SU-DHL-6 (cell line): ENCODE measurements at regions not wholly inside any gene's neighbourhood (a gene's known extent, or its start where the extent isn't known, plus 50 kb on each side); places are given as distances from the start of the nearest gene placed in this dataset.
"Not testable (repeated sequence)": the region's sequence is repeated elsewhere in the genome, so short reads cannot be mapped to it uniquely, and the experiment has no call there.

Source experiments
- H2AFZ ChIP-seq: fragments of 200-600 bp; sonication (generic); 2 replicates; pipeline ENCODE4 v1.6.1; 2014; ENCODE audit warnings: low read depth, mild to moderate bottlenecking, moderate library complexity, mixed read lengths, antibody characterized with exemption, low read length; ENCODE audit not compliant: severe bottlenecking
- H3F3A ChIP-seq: fragments of 200-600 bp; shearing (Covaris generic); 2 replicates; pipeline ENCODE4 v1.6.0; 2016; ENCODE audit warnings: antibody characterized with exemption, mild to moderate bottlenecking; ENCODE audit not compliant: insufficient read depth
- H3K27ac ChIP-seq: fragments of 200-600 bp; sonication (generic); 2 replicates; pipeline ENCODE4 v1.5.1; 2016; ENCODE audit warnings: low read depth, mild to moderate bottlenecking, low read length, moderate library complexity, mixed read lengths
- H3K27me3 ChIP-seq: fragments of 200-600 bp; sonication (generic), shearing (Covaris generic); 2 replicates; pipeline ENCODE4 v1.6.0; 2014; ENCODE audit warnings: mild to moderate bottlenecking, low read length
- H3K36me3 ChIP-seq: fragments of 200-600 bp; sonication (generic); 2 replicates; pipeline ENCODE4 v1.6.1; 2014; ENCODE audit warnings: mild to moderate bottlenecking, low read length, mixed read lengths
- H3K4me2 ChIP-seq: fragments of 300-600, 200-600 bp; shearing (Covaris generic), sonication (generic); 2 replicates; pipeline ENCODE4 v1.6.0; 2014; ENCODE audit warnings: low read length, low read depth, mild to moderate bottlenecking; ENCODE audit not compliant: poor library complexity, severe bottlenecking
- H3K4me3 ChIP-seq: fragments of 200-600 bp; sonication (generic); 2 replicates; pipeline ENCODE4 v1.5.1; 2014; ENCODE audit warnings: antibody characterized with exemption, low read length, mild to moderate bottlenecking, mixed read lengths; ENCODE audit not compliant: insufficient read depth, poor library complexity, severe bottlenecking
- H3K79me2 ChIP-seq: fragments of 200-600 bp; sonication (generic); 2 replicates; pipeline ENCODE4 v1.6.1; 2014; ENCODE audit warnings: mild to moderate bottlenecking, low read length, moderate library complexity; ENCODE audit not compliant: insufficient read depth
- H3K9ac ChIP-seq: fragments of 200-600 bp; sonication (generic); 2 replicates; pipeline ENCODE4 v1.7.0; 2014; ENCODE audit warnings: mild to moderate bottlenecking, low read length
- H3K9me2 ChIP-seq: fragments of 200-600 bp; sonication (generic); replicated peaks from 2 replicates; pipeline ENCODE4 v1.6.1; 2014; ENCODE audit warnings: low read length; ENCODE audit not compliant: insufficient read depth
- H3K9me3 ChIP-seq: fragments of 200-600 bp; sonication (generic); 2 replicates; pipeline ENCODE4 v1.6.1; 2014; ENCODE audit warnings: low read length, mixed read lengths; ENCODE audit not compliant: insufficient read depth
- H4K20me1 ChIP-seq: fragments of 200-600 bp; sonication (generic); 2 replicates; pipeline ENCODE4 v1.6.1; 2014; ENCODE audit warnings: low read depth, mild to moderate bottlenecking, antibody characterized with exemption, low read length, moderate library complexity, mixed read lengths
- CTCF ChIP-seq: fragments of 200-600 bp; sonication (generic); IDR thresholded peaks from one replicate; pipeline ENCODE4 v1.5.1; 2017; ENCODE audit warnings: antibody characterized with exemption, mild to moderate bottlenecking, low read length, moderate library complexity; ENCODE audit not compliant: insufficient read depth, poor library complexity, severe bottlenecking
- EZH2phosphoT487 ChIP-seq: fragments of 200-600 bp; sonication (generic), shearing (Covaris generic); conservative IDR thresholded peaks from 2 replicates; pipeline ENCODE4 v1.6.1; 2018; ENCODE audit warnings: mild to moderate bottlenecking, antibody characterized with exemption, low read length, moderate library complexity, mixed read lengths

- Histone ChIP-seq H3K27me3 (no peaks in the 10 kb centered on the region), H4K20me1 (no peaks in the 10 kb centered on the region), H3K27ac (no peak overlapping the region), H3K9ac (no peak overlapping the region), H3K9me3 (no peaks in the 10 kb centered on the region), H3K4me3 (no peak overlapping the region), H3F3A (no peaks in the 10 kb centered on the region), H3K79me2 (no peaks in the 10 kb centered on the region), H3K4me2 (no peak overlapping the region), H3K9me2 (no peaks in the 10 kb centered on the region), H3K36me3 (no peaks in the 10 kb centered on the region), H2AFZ (no peak overlapping the region)
- TF ChIP-seq CTCF (no peak), EZH2phosphoT487 (no peak)
Measured at GRCh38 chr11:79610678-79611077, 169.8 kb upstream of the TENM4 start.

- no peaks in the 10 kb centered on the region for H4K20me1 ChIP-seq
- no peak overlapping the region for H3K27ac ChIP-seq
- no peaks in the 10 kb centered on the region for H3F3A ChIP-seq
- no peak overlapping the region for H3K9ac ChIP-seq
- H3K27me3 ChIP-seq, result no peaks in the 10 kb centered on the region
- H3K36me3 ChIP-seq, result no peaks in the 10 kb centered on the region
- no peaks in the 10 kb centered on the region for H3K9me3 ChIP-seq
- no peak for TF ChIP-seq CTCF
- TF ChIP-seq EZH2phosphoT487, result no peak
- H3K9me2 ChIP-seq, result no peaks in the 10 kb centered on the region
- no peak overlapping the region for H2AFZ ChIP-seq
- no peaks in the 10 kb centered on the region for H3K79me2 ChIP-seq
- H3K4me3 ChIP-seq, result no peak overlapping the region
- H3K4me2 ChIP-seq, result no peak overlapping the region
Measured at GRCh38 chr11:79610139-79610538, 169.3 kb upstream of the TENM4 start.

- Histone ChIP-seq H4K20me1 (no peaks in the 10 kb centered on the region), H3K27me3 (no peaks in the 10 kb centered on the region), H3F3A (no peaks in the 10 kb centered on the region), H3K9me3 (no peaks in the 10 kb centered on the region), H2AFZ (no peak overlapping the region), H3K4me3 (no peak overlapping the region), H3K79me2 (no peaks in the 10 kb centered on the region), H3K4me2 (no peak overlapping the region), H3K27ac (no peak overlapping the region), H3K9me2 (no peaks in the 10 kb centered on the region), H3K36me3 (no peaks in the 10 kb centered on the region), H3K9ac (no peak overlapping the region)
- TF ChIP-seq EZH2phosphoT487 (no peak), CTCF (no peak)
Measured at GRCh38 chr11:79609511-79609910, 168.7 kb upstream of the TENM4 start.

- not testable (repeated sequence) for H3K36me3 ChIP-seq, H4K20me1 ChIP-seq, H3K79me2 ChIP-seq, H3K9me3 ChIP-seq, H3K9me2 ChIP-seq, H3K4me2 ChIP-seq, H2AFZ ChIP-seq, H3F3A ChIP-seq, H3K27me3 ChIP-seq, H3K27ac ChIP-seq, H3K9ac ChIP-seq, H3K4me3 ChIP-seq
Measured at GRCh38 chr11:79606461-79606860, 165.6 kb upstream of the TENM4 start.
